ENCODE measurements at regions not wholly inside any gene's neighbourhood (a gene's known extent, or its start where the extent isn't known, plus 50 kb on each side); places are given as distances from the start of the nearest gene placed in this dataset.

DNA sequence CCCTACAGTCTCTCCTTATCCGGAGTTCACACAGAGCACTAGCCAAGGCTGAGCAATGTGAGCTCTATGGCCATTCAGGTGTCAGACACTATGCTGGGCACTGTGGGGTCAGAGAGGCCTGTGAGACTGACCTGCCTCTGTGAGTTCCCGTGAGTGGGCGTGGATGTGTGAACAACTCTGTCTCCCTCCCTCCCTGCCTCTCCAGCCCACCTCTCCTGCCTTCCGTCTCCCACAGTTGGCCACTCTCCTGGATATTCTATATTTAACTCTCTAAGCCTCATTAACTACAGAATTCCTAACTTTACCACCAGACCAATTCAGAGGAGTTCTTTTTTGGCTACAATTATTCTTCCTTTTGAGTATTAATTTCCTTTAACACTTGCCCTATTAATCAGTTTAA lies 191.6 kb upstream of the NCAM1 start:
- DNase-seq: no peak

DNA sequence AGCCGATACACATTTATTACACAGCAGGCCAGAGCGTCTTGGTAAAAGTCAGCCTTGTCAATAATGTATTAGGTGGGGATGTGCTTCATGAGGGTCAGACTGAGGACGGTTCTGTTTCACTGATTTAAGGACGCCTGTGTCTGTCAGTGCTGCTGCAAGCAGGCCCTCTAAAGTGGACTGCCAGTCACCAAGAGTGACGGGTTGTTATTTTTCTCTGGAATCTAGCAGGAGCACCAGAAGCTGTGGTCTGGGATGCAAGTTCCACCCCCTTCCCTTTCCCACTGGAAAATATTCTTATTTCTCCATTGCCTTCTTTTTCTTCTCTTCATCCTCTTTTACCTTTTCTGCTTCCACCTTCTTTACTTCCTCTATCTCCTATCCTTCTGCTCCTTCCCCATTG lies 191.2 kb upstream of the NCAM1 start:
- DNase-seq: no peak

DNA sequence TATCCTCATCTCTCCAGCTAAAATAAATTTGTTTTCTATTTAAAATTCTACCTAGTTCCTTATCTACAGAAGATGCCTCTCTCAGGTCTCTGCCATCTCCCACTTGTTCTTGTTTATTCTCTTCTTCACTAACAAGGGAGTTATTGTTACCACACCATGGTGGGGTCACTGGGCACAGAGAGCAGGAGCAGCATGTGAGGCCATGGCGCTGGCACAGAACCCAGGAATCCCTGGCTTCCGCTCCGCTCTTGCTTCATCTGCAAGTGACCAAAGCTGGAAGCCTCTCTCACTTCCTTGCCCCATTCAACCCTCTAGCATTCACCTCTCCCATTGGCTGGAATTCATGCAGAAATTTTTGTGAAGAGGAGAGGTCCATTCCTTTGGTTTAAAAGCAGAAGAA lies 190.7 kb upstream of the NCAM1 start:
- DNase-seq: no peak

DNA sequence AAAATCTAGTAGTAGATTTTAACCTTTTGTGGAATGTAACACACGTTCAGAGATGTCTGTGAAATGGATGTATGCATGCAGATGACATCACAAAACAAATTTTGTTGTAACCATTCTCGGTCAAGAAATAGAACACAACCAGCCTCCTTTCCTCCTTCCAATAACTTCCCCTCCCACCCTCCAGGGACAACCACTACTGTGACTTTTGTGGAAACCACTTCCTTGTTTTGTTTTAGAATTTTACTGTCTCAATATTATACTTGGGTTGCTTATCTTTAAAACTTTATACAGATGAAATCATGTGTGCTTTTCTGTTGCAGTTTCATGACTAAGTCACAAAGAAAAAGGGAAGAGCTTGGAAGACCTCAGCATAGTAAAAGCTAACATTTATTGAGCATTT lies 189.4 kb upstream of the NCAM1 start:
- no peak for DNase-seq

DNA sequence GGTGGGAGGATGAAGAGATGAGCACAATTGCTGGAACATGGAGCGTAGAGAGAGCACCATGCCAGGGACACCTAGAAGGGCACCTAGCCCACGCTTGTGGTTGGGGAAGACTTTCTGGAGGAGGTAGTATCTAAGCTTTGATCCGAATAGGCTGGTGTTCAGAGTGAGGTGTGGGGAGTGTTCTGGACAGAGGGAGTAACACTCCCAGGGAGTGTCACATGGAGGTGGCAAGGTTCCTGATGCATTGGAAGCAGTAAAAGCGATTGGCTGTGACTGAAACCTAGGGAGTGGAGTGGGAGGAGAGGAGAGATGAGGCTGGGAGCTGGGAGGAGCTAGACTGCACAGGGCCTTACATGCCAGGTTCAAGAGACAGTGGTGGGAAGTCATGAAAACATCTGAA lies 188.0 kb upstream of the NCAM1 start:
- DNase-seq: no peak

DNA sequence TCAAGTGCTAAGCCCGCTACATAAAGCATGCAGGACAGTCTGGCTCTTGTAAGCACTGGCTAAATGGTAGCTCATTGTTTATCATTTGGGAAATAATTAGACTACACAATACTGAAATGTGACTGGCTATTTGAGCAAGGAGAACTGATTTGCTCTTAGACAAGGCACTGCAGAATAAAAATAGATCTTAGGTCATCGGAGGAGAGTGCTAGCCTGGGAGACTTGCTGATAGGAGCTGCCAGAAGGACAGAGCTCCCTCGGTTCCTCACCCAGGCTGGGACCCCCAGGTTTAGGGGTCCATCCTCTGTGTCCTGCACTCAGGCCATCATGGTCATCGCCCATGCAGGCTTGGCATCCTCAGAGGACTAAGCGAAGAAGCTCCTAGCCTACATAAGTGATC lies 184.4 kb upstream of the NCAM1 start:
- DNase-seq: no peak

DNA sequence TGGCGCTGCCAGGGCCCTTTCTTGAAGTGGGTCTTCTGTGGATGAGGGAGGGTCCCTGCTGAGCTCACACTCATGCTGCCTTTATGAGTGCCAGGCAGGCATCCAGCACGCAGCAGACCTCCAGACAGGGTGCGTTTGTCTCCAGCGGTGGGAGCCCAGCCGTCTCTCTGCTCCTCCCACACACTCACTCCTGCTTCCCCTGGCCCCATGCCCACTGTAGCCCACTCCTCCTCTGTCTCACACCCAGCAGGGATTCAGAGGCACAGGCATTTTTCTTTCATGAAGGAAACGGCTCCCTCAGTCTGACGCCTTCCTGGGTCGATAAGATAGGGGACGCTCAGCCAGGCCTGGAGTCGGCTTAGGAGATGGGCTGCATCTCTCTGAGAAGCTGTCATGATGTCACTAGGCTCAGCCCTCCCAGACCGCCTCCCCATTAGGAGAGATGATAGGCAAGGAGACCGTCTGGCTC lies 183.9 kb upstream of the NCAM1 start:
- no peak for DNase-seq

DNA sequence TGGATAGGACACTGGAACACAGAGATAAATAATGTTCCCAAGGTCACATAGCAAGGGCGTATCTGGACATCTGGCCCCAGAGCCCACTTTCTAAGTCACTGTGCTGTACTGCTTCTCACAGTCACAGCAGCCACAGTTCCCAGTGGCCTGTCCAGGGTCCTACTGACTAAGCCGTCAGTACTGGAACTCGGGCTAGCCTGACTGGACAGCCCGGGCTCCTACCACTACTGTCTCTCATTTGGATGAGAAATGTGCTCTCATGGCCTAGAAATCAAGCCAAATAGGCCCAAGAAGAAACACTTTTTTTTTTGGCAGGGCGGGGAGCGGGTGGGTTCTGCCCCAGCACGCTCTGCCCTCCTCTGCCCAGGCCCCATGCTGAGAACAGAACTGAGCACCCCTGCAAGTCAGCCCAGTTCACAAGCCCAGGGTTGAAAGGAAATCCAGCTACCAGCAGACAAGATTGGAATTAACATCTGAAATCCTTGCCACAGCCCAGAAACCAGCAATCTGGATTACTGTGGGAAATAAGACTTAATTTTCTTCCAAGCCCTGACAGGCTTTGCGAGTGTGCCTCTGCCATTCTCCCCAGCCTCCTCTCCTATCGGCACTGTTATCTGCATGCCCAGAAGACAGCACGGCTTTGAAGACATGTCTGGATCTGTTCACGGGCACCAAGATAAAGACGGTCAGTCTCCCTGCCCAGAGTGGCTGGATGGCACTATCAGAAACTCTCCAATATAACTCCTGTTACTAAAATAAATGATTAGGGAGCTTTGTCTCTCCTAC lies 182.9 kb upstream of the NCAM1 start:
- DNase-seq: no peak

DNA sequence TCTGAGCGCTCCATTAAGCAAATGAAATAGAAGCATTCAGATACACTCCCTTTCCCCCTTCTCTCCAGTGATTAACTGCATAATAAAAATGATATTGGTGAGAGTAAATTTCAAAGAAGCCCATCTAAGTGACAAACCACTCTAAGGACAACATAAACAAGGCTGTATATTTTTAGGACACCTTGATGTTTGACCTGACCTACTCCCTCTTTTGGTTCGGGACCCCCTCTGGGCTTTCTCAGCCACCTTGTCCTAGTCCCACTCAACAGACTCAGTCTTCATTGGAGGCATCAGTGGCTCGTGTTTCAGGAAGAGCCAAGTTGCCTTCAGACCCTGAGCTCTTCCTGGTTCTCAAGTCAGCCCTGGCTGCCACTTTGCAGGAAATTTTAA lies 182.3 kb upstream of the NCAM1 start:
- DNase-seq: no peak

DNA sequence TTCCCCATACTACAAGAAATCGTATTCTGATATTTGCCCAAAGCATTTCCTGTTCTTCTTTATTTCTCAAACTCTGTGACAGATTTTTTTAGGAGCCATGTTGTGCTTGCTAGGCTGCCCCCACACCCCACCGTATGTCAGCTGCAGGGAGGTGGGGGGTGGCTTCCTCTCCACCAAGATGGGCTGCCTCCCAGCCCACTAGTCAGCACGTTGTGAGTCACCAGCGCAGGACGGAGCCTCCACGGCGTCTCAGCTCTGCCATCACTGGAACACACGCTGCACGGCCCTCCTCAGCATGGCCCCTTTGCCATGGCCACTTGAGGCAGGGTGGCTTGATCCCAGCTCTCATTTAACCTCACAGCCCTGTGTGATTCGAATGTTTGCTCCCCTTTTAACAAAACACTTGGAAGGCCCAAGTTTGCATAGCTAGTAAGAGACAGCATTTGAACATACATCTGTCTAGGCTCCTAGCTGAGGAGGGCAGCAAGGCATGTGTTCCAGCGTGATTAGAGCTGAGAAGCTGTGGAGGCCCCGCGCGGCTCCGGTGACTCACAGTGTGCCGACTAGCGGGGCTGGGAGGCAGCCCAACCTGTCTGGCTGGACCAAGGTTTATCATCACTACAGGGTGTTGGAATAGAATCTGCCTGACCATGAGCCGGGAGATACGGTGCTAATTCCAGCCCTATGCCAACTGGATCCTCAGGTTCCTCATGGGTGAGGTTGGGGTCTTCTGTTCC lies 180.7 kb upstream of the NCAM1 start:
- no peak for DNase-seq

DNA sequence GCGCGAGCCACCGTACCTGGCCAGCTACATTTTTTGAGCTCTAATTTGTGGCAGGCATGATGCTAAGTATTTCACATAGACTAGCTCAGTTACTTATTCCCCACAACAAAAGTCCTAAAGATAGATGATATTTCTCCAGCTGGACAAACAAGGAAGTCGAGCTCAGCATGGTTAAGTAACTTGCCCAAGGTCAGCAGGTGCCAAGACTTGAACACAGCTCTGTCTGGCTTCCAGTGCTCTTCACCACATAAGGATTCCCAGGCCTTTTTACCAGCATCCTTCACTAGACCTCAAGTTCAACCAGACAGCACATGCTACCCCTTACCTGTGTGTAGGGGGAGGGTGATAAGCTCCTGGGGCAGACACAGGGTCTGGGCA lies 177.3 kb upstream of the NCAM1 start:
- DNase-seq: no peak

DNA sequence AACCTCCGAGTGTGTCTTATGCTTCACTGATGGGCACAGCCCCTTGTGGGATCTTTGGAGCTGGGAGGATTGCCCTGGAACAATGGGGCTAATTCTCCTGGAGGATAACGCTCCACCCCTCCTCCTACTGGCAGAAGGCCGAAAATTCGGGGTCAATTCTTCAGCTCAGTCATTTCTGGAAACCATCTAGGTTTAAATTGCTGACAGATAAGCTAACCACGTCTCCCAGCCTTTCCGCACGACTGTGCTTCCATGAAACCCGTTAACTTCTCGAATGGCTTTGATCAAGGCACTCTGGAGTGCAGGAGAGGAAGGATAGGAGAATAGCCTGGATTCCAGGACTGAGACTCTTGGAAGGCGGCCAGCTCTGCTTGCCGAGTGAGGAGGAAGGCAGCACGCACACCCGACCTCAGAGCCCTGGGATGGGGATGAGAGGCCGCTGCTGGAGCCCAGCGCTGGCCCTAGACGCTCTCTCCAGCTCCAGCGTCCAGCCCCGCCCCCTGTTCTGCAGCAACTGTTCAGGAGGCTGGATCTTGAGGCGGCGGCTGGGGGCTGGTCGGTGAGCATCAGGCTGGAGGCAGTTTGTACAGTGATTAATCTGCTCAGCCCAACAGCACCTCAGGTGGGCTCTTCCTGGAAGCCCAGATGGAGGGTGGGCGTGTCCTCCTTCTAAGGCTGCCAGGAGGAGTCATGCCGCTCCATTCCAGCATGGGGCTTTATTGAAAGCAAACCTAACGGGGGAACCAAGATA lies 176.7 kb upstream of the NCAM1 start:
- no peak for DNase-seq

DNA sequence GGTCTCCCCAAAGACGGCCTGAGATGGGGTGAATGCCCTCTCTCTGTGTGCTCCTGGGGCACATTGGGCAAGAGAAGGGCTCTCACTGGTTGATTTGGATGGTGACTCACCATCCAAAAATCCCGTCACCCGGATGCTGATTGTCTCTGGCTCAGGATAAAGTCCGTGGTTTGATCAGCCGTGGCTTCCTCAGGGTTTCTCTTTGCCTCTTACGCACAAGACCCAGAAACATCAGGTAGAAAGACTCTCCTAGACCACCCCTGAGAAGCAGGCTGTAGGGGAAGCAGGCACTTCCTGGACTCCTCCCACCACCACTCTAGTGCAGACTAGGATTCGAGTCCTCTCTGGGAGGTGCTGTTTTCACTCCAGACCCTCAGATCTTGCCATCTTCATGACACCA lies 176.1 kb upstream of the NCAM1 start:
- no peak for DNase-seq

DNA sequence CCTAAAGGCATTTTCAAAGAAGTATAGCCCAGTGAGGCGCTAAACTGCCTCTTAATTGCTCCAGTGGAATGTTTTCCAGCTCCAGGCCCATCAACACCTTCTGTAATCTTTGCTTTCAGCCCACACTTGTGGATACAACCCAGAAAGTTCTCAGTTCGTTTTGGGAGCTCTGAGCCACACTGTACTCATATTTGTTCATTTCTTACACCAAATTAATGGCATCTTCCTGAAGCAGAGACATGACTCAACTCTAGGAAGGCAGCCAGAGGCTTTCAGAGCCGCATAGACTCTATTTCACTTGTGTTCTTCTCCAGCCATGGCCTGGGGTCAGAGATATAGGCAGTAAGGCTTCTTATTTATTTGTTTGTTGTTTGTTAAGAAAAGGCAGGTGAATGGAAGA lies 175.5 kb upstream of the NCAM1 start:
- DNase-seq: no peak

DNA sequence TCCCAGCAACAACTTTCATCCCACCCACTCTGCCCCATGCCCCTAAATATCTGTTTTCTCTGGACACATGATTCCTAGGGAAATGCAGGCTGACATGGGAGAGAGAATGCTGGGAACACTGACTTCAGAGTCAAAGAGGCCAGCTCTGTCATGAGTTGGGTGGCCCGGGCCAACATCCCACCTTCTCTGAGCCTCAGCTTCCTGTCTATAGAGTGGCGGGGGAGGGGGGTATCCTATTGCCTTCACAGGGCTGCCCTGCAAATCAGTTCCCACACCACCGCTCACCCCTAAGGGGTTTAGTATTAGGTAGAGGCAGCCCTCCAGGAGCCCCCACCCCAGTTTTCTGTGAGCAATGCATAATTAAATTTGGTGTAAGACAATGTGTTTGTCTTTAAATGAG lies 175.0 kb upstream of the NCAM1 start:
- no peak for DNase-seq

DNA sequence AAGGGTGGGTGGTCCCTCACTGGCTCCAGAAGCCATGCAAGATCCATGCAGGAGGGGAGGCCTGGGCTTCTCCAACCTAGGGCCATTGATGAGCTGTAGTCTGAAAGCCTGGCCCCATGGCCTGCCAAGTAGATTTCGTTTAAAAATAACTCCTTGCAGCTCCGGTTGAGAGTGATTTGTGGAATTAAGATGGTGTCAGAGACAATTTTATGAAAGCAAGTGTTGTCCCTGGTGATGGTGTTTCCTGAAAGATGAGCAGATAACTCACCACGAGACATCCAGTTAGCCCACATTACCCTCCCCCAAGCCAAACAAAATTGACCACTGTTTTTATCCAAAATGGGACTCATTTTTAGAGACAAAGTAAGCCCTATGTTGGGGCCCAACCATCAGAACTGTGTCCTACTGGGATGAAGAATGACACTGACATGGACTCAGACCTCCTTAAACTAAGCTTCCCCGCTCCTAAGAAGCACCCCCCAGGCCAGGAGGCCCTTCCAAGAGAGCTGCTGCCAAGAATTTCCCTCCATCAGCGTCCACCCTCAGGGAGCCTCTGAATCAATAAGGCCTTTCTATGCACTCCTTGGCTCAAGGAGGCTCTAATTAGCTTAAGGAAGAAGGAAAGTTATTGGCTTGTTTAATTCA lies 174.2 kb upstream of the NCAM1 start:
- DNase-seq: no peak

DNA sequence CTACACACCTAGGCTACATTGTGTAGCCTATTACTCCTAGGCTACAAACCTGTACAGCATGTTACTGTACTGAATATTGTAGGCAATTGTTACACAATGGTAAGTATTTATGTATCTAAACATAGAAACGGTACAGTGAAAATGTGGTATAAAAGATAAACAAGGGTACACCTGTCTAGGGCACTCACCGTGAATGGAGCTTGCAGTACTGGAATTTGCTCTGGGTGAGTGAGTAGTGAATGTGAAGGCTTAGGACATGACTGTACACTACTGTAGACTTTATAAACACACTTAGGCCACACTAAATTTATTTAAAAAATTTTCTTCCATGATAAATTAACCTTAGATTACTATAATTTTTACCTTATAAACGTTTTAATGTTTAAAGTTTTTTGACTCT lies 171.7 kb upstream of the NCAM1 start:
- DNase-seq: no peak

DNA sequence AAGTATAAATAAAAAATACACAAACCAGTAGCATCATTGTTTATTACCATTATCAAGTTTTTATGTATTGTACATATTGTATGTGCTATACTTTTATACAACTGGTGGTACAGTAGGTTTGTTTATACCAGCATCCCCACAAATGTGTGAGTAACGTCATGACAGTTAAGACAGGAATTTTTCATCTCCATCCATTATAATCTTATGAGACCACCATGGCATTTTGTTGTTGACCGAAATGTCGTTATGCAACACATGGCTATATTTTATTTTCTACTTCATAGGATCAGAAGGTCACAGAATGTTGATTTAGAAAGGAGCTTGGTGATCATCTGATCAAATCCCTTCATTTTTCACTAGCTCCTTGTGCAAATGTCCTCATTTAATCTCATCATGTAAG lies 170.9 kb upstream of the NCAM1 start:
- no peak for DNase-seq

DNA sequence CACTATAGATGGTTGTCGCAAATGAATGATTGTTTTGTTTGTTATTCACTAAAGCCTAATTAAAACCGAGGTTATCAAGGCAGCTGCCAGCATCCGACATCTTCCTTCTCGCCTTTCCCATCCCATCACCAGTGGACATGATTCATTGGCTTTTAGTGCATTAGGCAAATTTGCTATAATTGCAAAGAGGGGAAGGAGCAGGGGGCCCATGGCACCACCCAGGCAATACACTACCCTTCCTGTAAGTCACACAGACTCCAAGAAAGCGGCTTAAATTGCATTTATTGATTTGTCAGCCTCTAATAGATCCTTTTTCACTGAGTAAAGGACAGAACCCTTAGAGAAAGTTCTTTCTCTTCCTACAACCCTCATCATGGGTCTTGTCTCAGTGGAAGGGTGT lies 169.2 kb upstream of the NCAM1 start:
- DNase-seq: no peak

DNA sequence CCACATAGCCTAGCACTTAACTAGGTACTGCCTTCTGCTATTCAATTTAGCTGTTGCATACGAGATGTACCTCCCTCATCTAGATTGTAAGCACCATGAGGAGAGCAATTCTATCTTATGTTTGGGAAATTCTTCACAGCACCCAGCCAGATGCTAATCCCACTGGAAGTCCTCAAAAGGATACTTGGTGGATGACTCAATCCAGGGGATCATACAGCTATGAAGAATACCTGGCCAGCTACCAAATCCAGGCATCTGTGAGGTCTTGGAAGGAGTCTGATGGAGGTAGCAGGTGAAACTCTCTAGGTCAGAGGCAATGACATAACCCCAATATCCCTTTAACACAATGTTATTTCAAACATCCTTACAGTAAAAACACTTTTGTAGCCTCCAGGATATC lies 167.8 kb upstream of the NCAM1 start:
- DNase-seq: no peak

DNA sequence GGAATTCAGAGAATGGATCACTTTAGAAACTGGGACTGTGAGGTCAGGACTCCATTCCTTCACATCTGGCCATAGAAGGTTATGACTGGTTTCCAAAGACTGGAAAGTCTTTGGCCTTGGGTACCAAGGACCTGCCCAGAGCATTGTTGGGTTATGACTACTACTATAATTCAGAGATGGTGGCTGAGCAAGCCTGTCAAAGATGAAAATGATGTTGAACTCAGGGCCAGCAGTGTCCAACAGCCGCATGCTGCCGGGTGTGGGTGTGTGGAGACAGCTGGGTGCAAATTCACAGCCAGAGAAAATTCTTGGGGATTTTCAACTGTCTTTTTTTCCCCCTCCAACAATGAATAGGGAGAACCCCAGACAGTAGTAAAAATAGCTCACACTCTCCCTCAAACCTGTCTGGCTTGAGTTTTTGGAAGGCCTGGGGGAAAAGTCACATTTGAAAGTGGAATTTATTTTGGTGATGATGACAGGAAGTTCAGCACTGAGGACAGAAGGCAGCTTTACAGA lies 166.8 kb upstream of the NCAM1 start:
- DNase-seq: no peak

DNA sequence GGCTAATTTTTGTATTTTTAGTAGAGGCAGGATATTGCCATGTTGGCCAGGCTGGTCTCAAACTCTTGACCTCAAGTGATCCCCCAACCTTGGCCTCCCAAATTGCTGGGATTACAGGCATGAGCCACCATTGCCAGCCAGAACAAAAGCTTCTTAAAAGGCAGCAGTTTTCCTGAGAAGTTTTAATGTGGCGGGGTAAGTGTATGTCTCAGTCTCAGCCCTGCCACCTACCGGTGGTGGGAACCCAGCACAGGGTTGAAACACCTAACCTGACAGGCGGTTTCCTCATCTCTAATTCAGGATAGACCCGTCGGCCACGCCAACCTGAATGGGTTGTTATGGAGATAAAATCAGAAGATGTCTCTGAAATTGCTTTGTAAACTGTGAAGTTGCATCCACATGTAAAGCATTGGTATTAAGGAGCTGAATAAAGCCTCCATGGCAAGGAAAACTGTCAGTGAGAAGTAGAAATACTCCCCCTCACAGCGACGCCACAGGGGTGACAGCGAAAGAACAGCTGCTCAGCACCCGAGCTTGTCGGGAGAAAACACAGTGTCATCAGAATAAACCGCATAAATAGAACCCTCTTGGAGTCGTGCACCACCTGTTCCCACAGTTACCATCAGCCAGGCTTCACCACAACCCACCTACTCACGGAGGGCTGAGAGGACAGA lies 165.9 kb upstream of the NCAM1 start:
- no peak for DNase-seq
